SK-N-SH treated with all-trans-retinoic acid at 6 μM for 48 hours (cell line): ENCODE measurements at regions not wholly inside any gene's neighbourhood (a gene's known extent, or its start where the extent isn't known, plus 50 kb on each side); places are given as distances from the start of the nearest gene placed in this dataset.
A peak's percentile ranks its signal among the peaks of the same experiment; 100 is the strongest.

Experiments
- ATAC-seq: fragments of 200-7000 bp; cut with Tn5 transposase; 3 replicates; pipeline ENCODE4 v1.9.1; 2020; ENCODE audit warnings: mild to moderate bottlenecking, moderate library complexity
- ARNTL ChIP-seq: fragments of 450-650 bp; formaldehyde crosslinking; IDR thresholded peaks from 2 replicates; pipeline ENCODE4 v1.5.0; 2020; ENCODE audit warnings: low read depth, mild to moderate bottlenecking, moderate library complexity, borderline replicate concordance
- BACH2 ChIP-seq: fragments of 250-450 bp; sonication (Bioruptor Pico); IDR thresholded peaks from 2 replicates; pipeline ENCODE4 v1.9.0; 2021; ENCODE audit warnings: mild to moderate bottlenecking, borderline replicate concordance
- CREB5 ChIP-seq: fragments of 250-450 bp; sonication (Bioruptor Pico); IDR thresholded peaks from 2 replicates; pipeline ENCODE4 v1.5.1; 2020; ENCODE audit warnings: low read depth, mild to moderate bottlenecking, moderate library complexity
- CSDC2 ChIP-seq: fragments of 250-450 bp; sonication (Bioruptor Pico); IDR thresholded peaks from 2 replicates; pipeline ENCODE4 v1.5.0; 2020; ENCODE audit warnings: mild to moderate bottlenecking, moderate library complexity
- CSRNP3 ChIP-seq: fragments of 250-450 bp; sonication (Bioruptor Pico); IDR thresholded peaks from 2 replicates; pipeline ENCODE4 v1.5.1; 2021; ENCODE audit warnings: mild to moderate bottlenecking, moderate library complexity
- ESRRG ChIP-seq: fragments of 250-450 bp; sonication (Bioruptor Pico); IDR thresholded peaks from 2 replicates; pipeline ENCODE4 v1.6.1; 2021; ENCODE audit warnings: mild to moderate bottlenecking
- GLIS3 ChIP-seq: fragments of 250-450 bp; sonication (Bioruptor Pico); IDR thresholded peaks from 2 replicates; pipeline ENCODE4 v1.5.0; 2020; ENCODE audit warnings: mild to moderate bottlenecking, moderate library complexity
- ISL1 ChIP-seq: fragments of 250-450 bp; sonication (Bioruptor Pico); IDR thresholded peaks from 2 replicates; pipeline ENCODE4 v2.1.2; 2022; ENCODE audit warnings: mild to moderate bottlenecking, moderate library complexity
- OSR1 ChIP-seq: fragments of 250-450 bp; sonication (Bioruptor Pico); IDR thresholded peaks from 2 replicates; pipeline ENCODE4 v1.8.0; 2022; ENCODE audit warnings: moderate library complexity, mild to moderate bottlenecking, inconsistent platforms
- PATZ1 ChIP-seq: fragments of 250-450 bp; sonication (Bioruptor Pico); IDR thresholded peaks from 2 replicates; pipeline ENCODE4 v1.8.0; 2020; ENCODE audit warnings: mild to moderate bottlenecking, moderate library complexity, borderline replicate concordance
- POU6F1 ChIP-seq: fragments of 250-450 bp; sonication (Bioruptor Pico); IDR thresholded peaks from 2 replicates; pipeline ENCODE4 v1.8.0; 2021; ENCODE audit warnings: low read depth, mild to moderate bottlenecking, moderate library complexity, borderline replicate concordance
- RARB ChIP-seq: fragments of 250-450 bp; sonication (Bioruptor Pico); IDR thresholded peaks from 2 replicates; pipeline ENCODE4 v1.8.0; 2021; ENCODE audit warnings: mild to moderate bottlenecking, moderate library complexity
- SNAI2 ChIP-seq: fragments of 250-450 bp; sonication (Bioruptor Pico); IDR thresholded peaks from 2 replicates; pipeline ENCODE4 v1.5.0; 2020; ENCODE audit warnings: mild to moderate bottlenecking, moderate library complexity
- TCF4 ChIP-seq: fragments of 250-450 bp; sonication (Bioruptor Pico); IDR thresholded peaks from 2 replicates; pipeline ENCODE4 v1.8.0; 2021; ENCODE audit warnings: mild to moderate bottlenecking, moderate library complexity, borderline replicate concordance
- TSHZ2 ChIP-seq: fragments of 250-450 bp; sonication (Bioruptor Pico); IDR thresholded peaks from 2 replicates; pipeline ENCODE4 v1.5.0; 2020; ENCODE audit warnings: mild to moderate bottlenecking, moderate library complexity
- ZC3H10 ChIP-seq: fragments of 250-450 bp; sonication (Bioruptor Pico); IDR thresholded peaks from 2 replicates; pipeline ENCODE4 v1.5.1; 2021; ENCODE audit warnings: mild to moderate bottlenecking, moderate library complexity
- ZFP3 ChIP-seq: fragments of 250-450 bp; sonication (Bioruptor Pico); IDR thresholded peaks from 2 replicates; pipeline ENCODE4 v1.5.0; 2020; ENCODE audit warnings: mild to moderate bottlenecking, moderate library complexity
- ZNF565 ChIP-seq: fragments of 450-650 bp; formaldehyde crosslinking; conservative IDR thresholded peaks from 2 replicates; pipeline ENCODE4 v1.5.0; 2020; ENCODE audit warnings: low read depth, mild to moderate bottlenecking, moderate library complexity
- ZNF70 ChIP-seq: fragments of 450-650 bp; formaldehyde crosslinking; IDR thresholded peaks from 2 replicates; pipeline ENCODE4 v1.5.0; 2020; ENCODE audit warnings: mild to moderate bottlenecking, moderate library complexity
- ZNF8 ChIP-seq: fragments of 450-650 bp; formaldehyde crosslinking; IDR thresholded peaks from 2 replicates; pipeline ENCODE4 v1.5.0; 2020; ENCODE audit warnings: mild to moderate bottlenecking, moderate library complexity

- ATAC-seq, result peak; percentile 55
- TF ChIP-seq BACH2 (CRISPR knock-in tag) (no peak), ZNF8 (CRISPR knock-in tag) (no peak), RARB (CRISPR knock-in tag) (no peak), ZFP3 (no peak), CSRNP3 (CRISPR knock-in tag) (no peak), ARNTL (CRISPR knock-in tag) (no peak), ESRRG (CRISPR knock-in tag) (no peak), SNAI2 (CRISPR knock-in tag) (no peak), ZNF565 (CRISPR knock-in tag) (no peak), PATZ1 (CRISPR knock-in tag) (no peak), ISL1 (no peak), ZC3H10 (no peak), TCF4 (CRISPR knock-in tag) (no peak), CSDC2 (CRISPR knock-in tag) (no peak), TSHZ2 (CRISPR knock-in tag) (no peak), OSR1 (CRISPR knock-in tag) (no peak), GLIS3 (no peak), CREB5 (CRISPR knock-in tag) (no peak), ZNF70 (CRISPR knock-in tag) (no peak)
These were observed 69.2 kb downstream of the MARCHF4 start for GRCh38 chr2:216302981-216303676.

- no peak for ATAC-seq
- TF ChIP-seq ZC3H10 (no peak), SNAI2 (CRISPR knock-in tag) (no peak), OSR1 (CRISPR knock-in tag) (no peak), ISL1 (no peak)
These were observed 71.4 kb downstream of the MARCHF4 start for GRCh38 chr2:216300906-216301305.

GRCh38 chr2:216299588-216299987, 72.7 kb downstream of the MARCHF4 start:
- peak; percentile 36; the same call in 2 of the 3 replicates for ATAC-seq
- TF ChIP-seq POU6F1 (CRISPR knock-in tag), result no peak
- TF ChIP-seq, all 23 proteins: peak for 0
